ENCODE measurements at regions not wholly inside any gene's neighbourhood (a gene's known extent, or its start where the extent isn't known, plus 50 kb on each side); places are given as distances from the start of the nearest gene placed in this dataset.

DNA sequence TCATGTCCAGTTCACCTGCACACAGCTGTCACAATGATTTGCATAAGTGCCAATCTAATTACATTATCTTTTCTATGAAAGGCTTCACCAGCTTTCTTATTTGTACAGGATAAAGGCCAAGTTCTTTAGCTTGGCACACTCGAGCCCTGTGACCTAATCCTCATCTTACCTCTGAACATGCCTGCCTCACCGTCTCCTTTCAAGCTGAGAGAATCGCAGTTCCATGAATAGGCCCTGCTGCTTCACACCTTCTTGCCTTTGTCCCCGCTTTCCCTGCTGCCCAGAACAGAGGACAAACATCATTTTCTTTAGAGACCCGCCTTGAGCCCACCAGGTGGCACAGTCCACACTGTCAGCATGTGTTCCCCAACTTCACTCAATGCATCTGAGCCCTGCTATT lies 1094.7 kb downstream of the BCL11A start:
- TF ChIP-seq, protein P1, sequence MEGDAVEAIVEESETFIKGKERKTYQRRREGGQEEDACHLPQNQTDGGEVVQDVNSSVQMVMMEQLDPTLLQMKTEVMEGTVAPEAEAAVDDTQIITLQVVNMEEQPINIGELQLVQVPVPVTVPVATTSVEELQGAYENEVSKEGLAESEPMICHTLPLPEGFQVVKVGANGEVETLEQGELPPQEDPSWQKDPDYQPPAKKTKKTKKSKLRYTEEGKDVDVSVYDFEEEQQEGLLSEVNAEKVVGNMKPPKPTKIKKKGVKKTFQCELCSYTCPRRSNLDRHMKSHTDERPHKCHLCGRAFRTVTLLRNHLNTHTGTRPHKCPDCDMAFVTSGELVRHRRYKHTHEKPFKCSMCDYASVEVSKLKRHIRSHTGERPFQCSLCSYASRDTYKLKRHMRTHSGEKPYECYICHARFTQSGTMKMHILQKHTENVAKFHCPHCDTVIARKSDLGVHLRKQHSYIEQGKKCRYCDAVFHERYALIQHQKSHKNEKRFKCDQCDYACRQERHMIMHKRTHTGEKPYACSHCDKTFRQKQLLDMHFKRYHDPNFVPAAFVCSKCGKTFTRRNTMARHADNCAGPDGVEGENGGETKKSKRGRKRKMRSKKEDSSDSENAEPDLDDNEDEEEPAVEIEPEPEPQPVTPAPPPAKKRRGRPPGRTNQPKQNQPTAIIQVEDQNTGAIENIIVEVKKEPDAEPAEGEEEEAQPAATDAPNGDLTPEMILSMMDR (IDR thresholded peaks at IDR 0.05; ENCODE audit: low read depth, low read length): no peak
- H3K4me1 ChIP-seq: no peaks in the 10 kb centered on the region
- DNase-seq: no peak
- H3K9me3 ChIP-seq: no peaks in the 10 kb centered on the region
- H3K36me3 ChIP-seq: no peaks in the 10 kb centered on the region
- H3K4me3 ChIP-seq (ENCODE audit: low read depth, low read length): no peak overlapping the region
- H3K27me3 ChIP-seq: no peaks in the 10 kb centered on the region

GRCh38 chr2:59456285-59456684 lies 1097.2 kb downstream of the BCL11A start:
- H3K4me3 ChIP-seq (ENCODE audit: low read depth, low read length): no peak overlapping the region
- DNase-seq: no peak
- H3K36me3 ChIP-seq: no peaks in the 10 kb centered on the region
- H3K9me3 ChIP-seq: no peaks in the 10 kb centered on the region
- no peaks in the 10 kb centered on the region for H3K27me3 ChIP-seq
- H3K4me1 ChIP-seq: no peaks in the 10 kb centered on the region
- TF ChIP-seq, protein P1 (IDR thresholded peaks at IDR 0.05; ENCODE audit: low read depth, low read length): no peak

GRCh38 chr2:59449274-59449673 lies 1104.2 kb downstream of the BCL11A start:
- Histone ChIP-seq H3K9me3 (no peaks in the 10 kb centered on the region), H3K36me3 (no peaks in the 10 kb centered on the region), H3K4me1 (no peaks in the 10 kb centered on the region), H3K27me3 (no peaks in the 10 kb centered on the region), H3K4me3 (ENCODE audit: low read depth, low read length) (no peak overlapping the region)
- TF ChIP-seq, protein P1 (IDR thresholded peaks at IDR 0.05; ENCODE audit: low read depth, low read length): no peak
- DNase-seq: no peak

- Histone ChIP-seq H3K36me3 (no peaks in the 10 kb centered on the region), H3K4me1 (no peaks in the 10 kb centered on the region), H3K27me3 (no peaks in the 10 kb centered on the region), H3K4me3 (ENCODE audit: low read depth, low read length) (no peak overlapping the region), H3K9me3 (no peaks in the 10 kb centered on the region)
- DNase-seq: peak; percentile 3
- TF ChIP-seq, protein P1 (IDR thresholded peaks at IDR 0.05; ENCODE audit: low read depth, low read length): no peak
Measured at GRCh38 chr2:59440491-59440890, 1113.0 kb downstream of the BCL11A start.

DNA sequence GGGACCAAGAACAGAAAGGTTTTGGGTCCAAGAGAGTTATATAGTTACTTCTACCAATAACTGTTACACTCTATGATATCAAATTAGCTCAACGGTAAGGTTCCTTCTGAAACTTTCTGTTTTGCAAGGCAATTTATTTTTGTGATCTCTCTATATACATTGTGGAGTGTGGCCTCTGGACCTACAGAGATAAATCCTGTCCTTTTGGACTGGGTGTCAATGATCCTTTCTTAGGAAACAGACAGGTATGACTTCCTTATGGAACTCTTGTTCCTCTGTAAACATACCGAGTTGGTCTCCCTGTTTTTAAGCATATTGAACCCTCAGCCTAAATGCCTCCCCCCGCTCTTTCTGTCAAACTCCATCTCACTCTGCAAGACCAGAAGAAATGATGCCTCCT lies 1117.8 kb downstream of the BCL11A start:
- no peaks in the 10 kb centered on the region for H3K9me3 ChIP-seq
- no peaks in the 10 kb centered on the region for H3K36me3 ChIP-seq
- H3K4me1 ChIP-seq: no peaks in the 10 kb centered on the region
- TF ChIP-seq, protein P1 (IDR thresholded peaks at IDR 0.05; ENCODE audit: low read depth, low read length): no peak
- no peaks in the 10 kb centered on the region for H3K27me3 ChIP-seq
- no peak for DNase-seq
- no peak overlapping the region for H3K4me3 ChIP-seq (ENCODE audit: low read depth, low read length)

DNA sequence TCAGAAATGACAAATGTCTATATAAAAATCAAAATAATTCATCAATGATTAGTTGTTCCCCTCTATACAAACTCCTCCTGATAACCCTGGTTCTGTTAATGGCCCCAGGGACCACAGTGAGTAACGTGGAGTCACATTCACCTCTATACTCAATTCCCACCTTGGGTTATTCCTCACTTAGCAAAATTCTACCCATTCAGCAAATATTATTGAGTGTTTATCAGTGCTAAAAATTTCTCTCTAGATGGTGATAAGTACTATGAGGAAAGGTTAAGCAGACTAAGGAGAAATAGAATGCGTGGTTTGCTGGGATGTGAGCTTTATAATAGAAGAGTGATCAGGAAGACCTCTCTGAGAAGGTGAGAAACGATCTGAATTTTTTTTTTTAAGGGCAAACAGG lies 1124.5 kb downstream of the BCL11A start:
- no peak overlapping the region for H3K4me3 ChIP-seq (ENCODE audit: low read depth, low read length)
- no peaks in the 10 kb centered on the region for H3K36me3 ChIP-seq
- H3K27me3 ChIP-seq: no peaks in the 10 kb centered on the region
- H3K9me3 ChIP-seq: no peaks in the 10 kb centered on the region
- TF ChIP-seq, protein P1 (IDR thresholded peaks at IDR 0.05; ENCODE audit: low read depth, low read length): no peak
- no peaks in the 10 kb centered on the region for H3K4me1 ChIP-seq
- no peak for DNase-seq

Data from BE2C (cell line).